NCI-H510A (cell line): ENCODE measurements at regions not wholly inside any gene's neighbourhood (a gene's known extent, or its start where the extent isn't known, plus 50 kb on each side); places are given as distances from the start of the nearest gene placed in this dataset.
"Not testable (repeated sequence)": the region's sequence is repeated elsewhere in the genome, so short reads cannot be mapped to it uniquely, and the experiment has no call there.

Experiments
- DNase-seq: peaks from one replicate; lab custom pipeline; 2025; lab: John Stamatoyannopoulos, UW

- no peak for DNase-seq
These were observed 598.1 kb downstream of the DNAH5 start for GRCh38 chr5:13346401-13346800.

GRCh38 chr5:13339093-13339492 is 605.4 kb downstream of the DNAH5 start:
- no peak for DNase-seq

GRCh38 chr5:13335026-13335425 is 609.5 kb downstream of the DNAH5 start:
- DNase-seq = not testable (repeated sequence)

- no peak for DNase-seq
These were observed 612.9 kb downstream of the DNAH5 start for GRCh38 chr5:13331585-13331984.

DNA sequence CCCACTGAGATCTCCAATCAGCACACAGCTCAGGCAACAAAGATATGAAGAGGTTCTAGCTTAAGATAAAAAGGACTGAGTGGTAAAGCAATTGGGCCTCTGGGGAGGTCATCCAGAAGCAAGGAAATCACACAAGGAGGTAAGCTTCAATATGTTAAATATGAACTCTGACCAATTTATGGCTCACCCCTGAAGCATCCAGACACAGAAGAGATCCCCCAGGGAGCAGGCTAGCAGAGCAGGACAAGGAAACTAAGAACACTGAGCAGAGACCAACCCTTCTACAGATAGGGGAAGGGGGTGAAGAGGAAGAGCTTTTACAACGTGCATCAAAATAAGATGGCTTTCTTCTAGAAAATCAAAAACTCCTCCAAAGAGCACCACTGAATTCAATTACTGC is 616.2 kb downstream of the DNAH5 start:
- DNase-seq = no peak

DNA sequence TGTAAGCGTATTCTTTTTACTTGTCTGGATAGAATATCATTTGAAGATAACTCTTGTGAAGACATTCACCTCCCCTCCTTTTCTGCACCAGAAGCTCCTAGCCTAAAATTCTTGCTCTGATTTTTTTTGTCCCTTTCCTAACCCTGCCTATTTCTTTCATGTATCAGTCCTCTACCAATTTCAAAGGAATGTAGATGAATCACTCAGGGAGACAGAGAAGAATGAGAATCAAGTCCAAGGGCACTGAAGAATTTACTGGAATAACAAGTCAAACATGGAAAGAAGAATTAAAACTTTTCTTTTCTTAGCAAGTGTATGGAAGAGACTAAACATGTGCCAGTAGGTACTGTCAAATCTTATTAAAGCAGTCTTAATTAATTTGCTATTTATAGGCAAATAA is 618.7 kb downstream of the DNAH5 start:
- no peak for DNase-seq

DNA sequence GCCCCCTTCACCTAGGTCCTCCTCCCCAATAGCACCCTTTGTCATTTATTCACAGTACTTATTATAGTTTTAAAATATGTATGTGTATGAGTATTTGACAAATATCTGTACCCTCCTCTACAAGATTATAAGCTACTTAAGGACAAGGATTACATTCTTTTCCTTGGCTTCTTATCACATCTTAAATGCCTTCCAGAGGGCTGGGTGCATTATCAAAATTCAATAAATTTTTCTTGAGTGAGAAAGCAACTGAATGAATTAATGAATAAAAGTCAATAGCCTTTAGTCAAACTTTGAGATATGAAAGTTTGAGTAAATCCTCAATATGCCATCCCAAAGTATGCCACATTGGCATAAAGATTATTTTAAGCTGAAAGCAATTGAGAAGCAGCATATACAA is 621.7 kb downstream of the DNAH5 start:
- DNase-seq = no peak

DNA sequence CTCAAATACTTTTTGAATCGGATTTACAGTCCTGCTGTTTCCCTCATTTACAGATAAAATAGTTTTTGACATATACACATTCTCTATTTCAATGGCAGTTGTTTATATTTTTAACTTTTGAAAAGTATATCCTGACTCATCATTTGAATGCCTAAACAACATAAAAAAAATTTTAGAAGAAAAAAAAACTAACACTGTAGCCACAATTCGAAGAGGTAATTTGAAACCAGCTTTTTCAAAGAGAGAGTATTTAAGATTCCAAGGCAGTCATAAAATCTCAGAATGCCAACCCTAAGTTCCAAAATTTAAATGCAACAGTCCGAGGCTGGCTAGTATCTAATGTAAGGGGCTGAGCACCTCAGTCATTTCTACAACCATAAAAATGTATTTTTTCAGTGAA is 626.8 kb downstream of the DNAH5 start:
- DNase-seq = no peak

DNA sequence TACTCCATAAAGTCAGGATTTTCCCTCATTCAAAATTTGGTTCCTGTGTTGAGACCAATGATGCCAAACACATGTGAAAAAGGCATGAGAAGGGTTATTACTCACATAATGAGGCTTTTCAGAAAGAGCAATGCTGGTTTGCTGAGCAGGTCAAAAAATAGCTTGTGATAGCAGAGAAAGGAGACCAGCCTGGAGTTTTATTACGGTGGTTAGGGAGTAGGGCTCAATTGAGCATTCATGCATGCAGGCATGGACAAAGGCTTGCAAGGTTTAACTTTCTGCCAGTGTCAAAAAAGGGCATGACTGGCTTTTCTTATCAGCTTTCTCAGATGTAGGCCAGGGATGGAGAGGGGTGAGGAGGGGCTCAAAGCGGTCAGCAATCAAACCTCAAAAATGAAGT is 628.3 kb downstream of the DNAH5 start:
- no peak for DNase-seq

GRCh38 chr5:13307480-13307879 is 637.0 kb downstream of the DNAH5 start:
- no peak for DNase-seq

- no peak for DNase-seq
These were observed 641.0 kb downstream of the DNAH5 start for GRCh38 chr5:13303445-13303844.

DNA sequence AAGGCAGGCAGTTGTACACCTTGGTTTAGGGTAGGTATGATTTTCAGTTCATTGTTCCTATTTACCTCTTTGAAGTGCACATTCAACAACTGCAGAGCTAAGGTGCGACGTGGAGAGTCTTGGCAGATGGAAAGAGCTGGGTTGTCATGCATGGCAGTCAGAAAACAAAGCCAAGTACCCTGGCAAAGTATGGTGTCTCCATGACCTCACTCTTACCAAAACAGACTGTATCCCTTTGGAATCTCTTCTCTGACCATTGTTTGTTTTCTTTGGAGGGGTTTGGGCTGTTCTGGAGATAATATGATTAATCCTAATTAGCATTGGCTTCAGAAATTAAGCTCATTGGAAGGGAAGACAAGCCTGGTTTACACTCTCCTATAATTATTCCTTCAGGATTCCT is 665.7 kb downstream of the DNAH5 start:
- DNase-seq = no peak

GRCh38 chr5:13278148-13278547 is 666.3 kb downstream of the DNAH5 start:
- DNase-seq = no peak

DNA sequence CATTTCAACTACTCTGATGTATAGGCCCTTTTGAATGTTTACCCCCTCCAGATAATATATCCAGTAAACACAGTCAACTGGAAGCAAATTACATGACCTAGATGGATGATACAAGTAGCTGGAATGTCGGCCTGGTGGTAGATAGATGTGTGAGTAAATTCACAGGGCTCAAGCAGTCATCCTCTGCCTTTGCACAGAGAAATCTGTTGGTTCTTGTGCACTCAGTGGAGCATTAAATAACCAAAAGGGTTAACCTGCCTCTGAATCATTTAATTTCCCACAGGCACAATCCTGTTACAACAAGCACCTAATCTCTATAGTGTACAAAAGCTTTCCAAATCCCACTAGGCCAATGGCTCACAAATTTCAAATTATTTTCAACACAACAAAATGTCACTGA is 668.3 kb downstream of the DNAH5 start:
- DNase-seq = no peak

DNA sequence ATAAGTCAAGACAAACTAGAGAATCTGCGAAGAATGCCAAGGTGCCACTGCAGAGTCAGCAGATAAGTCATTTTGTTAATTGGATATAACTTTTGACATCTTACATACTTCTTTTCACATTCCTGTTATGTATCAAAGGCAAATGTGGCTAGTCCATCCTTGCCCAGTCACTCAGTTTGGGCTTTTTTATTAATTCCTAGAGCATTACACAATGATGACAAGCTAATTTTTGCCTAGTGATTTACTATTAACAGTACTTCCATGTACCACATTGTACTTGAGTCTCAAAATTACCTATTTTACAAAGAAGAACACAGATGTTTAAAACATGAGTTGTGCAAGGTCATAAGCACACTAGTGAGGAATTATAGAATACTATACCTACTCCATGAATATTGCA is 680.8 kb downstream of the DNAH5 start:
- no peak for DNase-seq

GRCh38 chr5:13253111-13253510 is 691.4 kb downstream of the DNAH5 start:
- no peak for DNase-seq

- no peak for DNase-seq
These were observed 691.8 kb downstream of the DNAH5 start for GRCh38 chr5:13252699-13253098.

- no peak for DNase-seq
These were observed 692.7 kb downstream of the DNAH5 start for GRCh38 chr5:13251623-13252376.

GRCh38 chr5:13250464-13251291 is 693.8 kb downstream of the DNAH5 start:
- no peak for DNase-seq

GRCh38 chr5:13249854-13250253 is 694.6 kb downstream of the DNAH5 start:
- no peak for DNase-seq

GRCh38 chr5:13248253-13248652 is 696.2 kb downstream of the DNAH5 start:
- DNase-seq = no peak

DNA sequence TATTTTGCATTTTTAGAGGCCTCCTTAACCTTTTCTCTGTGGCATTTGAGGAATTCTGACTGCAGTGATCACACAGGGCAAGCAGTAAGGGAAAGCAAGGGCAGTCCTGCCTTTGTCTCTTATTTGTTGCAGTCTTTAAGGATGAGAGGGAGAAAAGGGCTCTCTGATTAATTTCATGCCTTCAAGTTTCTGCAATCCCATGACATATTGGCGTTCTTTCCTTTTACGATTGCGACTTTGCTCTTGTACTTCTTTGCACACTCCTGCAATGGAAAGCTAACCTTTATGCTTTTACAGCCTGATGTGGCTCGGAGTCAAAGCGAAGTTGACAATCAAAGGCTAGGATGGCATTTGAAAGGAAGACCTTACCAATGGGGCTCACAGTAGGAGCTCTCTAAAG is 698.4 kb downstream of the DNAH5 start:
- no peak for DNase-seq

DNA sequence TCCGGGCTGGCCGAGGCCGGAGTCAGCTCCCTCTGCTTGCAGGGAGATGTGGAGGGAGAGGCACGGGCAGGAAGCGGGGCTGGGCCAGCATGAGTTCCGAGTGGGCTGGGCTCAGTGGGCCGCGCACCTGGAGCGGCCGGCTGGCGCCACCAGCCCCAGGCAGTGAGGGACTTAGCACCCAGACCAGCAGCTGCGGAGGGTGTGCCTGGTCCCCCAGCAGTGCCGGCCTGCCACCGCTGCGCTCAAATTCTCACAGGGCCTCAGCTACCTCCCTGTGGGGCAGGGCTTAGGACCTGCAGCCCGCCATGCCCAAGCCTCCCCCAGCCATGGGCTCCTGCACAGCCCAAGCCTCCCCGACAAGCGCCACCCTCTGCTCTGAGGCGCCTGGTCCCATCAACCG is 700.3 kb downstream of the DNAH5 start:
- DNase-seq = no peak

- no peak for DNase-seq
These were observed 717.0 kb downstream of the DNAH5 start for GRCh38 chr5:13227513-13227912.
